WTC11 (cell line): ENCODE measurements at regions not wholly inside any gene's neighbourhood (a gene's known extent, or its start where the extent isn't known, plus 50 kb on each side); places are given as distances from the start of the nearest gene placed in this dataset.
"Not testable (repeated sequence)": the region's sequence is repeated elsewhere in the genome, so short reads cannot be mapped to it uniquely, and the experiment has no call there.

Experiments used
- ATAC-seq: fragments of 200-7000 bp; cut with Tn5 transposase; 2 replicates; pipeline ENCODE4 v1.10.0; 2021; ENCODE audit warnings: mild to moderate bottlenecking, moderate library complexity
- CTCF ChIA-PET: fragments of 300-600 bp; sonication (Branson Sonifier 250); formaldehyde crosslinking; loops from one replicate; lab custom pipeline; 2021; ENCODE audit warnings: antibody characterized with exemption; lab: Charles Lee
- POLR2A ChIA-PET: fragments of 350-600 bp; sonication (Branson Sonifier 250); formaldehyde crosslinking; loops from one replicate; lab custom pipeline; 2021; ENCODE audit warnings: antibody characterized with exemption; lab: Charles Lee
- DNase-seq: peaks from one replicate; pipeline ENCODE4 v3.0.0; 2021; ENCODE audit warnings: low spot score
- H3K27ac Mint-ChIP-seq: 2 replicates; pipeline ENCODE4 v1.8.0; 2021; ENCODE audit warnings: mixed read lengths
- H3K27me3 Mint-ChIP-seq: 2 replicates; pipeline ENCODE4 v1.8.0; 2021; ENCODE audit warnings: low read depth, mild to moderate bottlenecking, moderate library complexity, mixed read lengths
- H3K36me3 Mint-ChIP-seq: 2 replicates; pipeline ENCODE4 v1.8.0; 2021; ENCODE audit warnings: mixed read lengths
- H3K4me1 Mint-ChIP-seq: 2 replicates; pipeline ENCODE4 v1.8.0; 2022; ENCODE audit warnings: mixed read lengths
- H3K4me3 Mint-ChIP-seq: 2 replicates; pipeline ENCODE4 v1.8.0; 2021; ENCODE audit warnings: mild to moderate bottlenecking, moderate library complexity, mixed read lengths
- H3K9me3 Mint-ChIP-seq: 2 replicates; pipeline ENCODE4 v1.8.0; 2021; ENCODE audit warnings: mixed read lengths
- ARID4B ChIP-seq: sonication (generic); formaldehyde crosslinking; IDR thresholded peaks from 2 replicates; pipeline ENCODE4 v1.8.0; 2023; ENCODE audit warnings: missing genetic modification reagents, mild to moderate bottlenecking, borderline replicate concordance
- ATF1 ChIP-seq: sonication (generic); formaldehyde crosslinking; IDR thresholded peaks from 2 replicates; pipeline ENCODE4 v1.8.1; 2023; ENCODE audit warnings: mild to moderate bottlenecking, moderate library complexity, missing genetic modification reagents
- ATF2 ChIP-seq: sonication (generic); formaldehyde crosslinking; IDR thresholded peaks from 2 replicates; pipeline ENCODE4 v1.8.1; 2022; ENCODE audit warnings: low read depth, missing genetic modification reagents, borderline replicate concordance
- ELF4 ChIP-seq: sonication (generic); formaldehyde crosslinking; IDR thresholded peaks from 2 replicates; pipeline ENCODE4 v1.8.1; 2022; ENCODE audit warnings: low read depth, mild to moderate bottlenecking, moderate library complexity, missing genetic modification reagents
- FOXK1 ChIP-seq: sonication (generic); formaldehyde crosslinking; IDR thresholded peaks from 2 replicates; pipeline ENCODE4 v1.8.0; 2022; ENCODE audit warnings: mild to moderate bottlenecking, moderate library complexity, missing genetic modification reagents
- JUN ChIP-seq: sonication (generic); formaldehyde crosslinking; IDR thresholded peaks from 2 replicates; pipeline ENCODE4 v1.8.0; 2023; ENCODE audit warnings: mild to moderate bottlenecking, missing genetic modification reagents
- MXD4 ChIP-seq: fragments of 250-450 bp; sonication (Bioruptor Pico); IDR thresholded peaks from 2 replicates; pipeline ENCODE4 v1.8.0; 2021; ENCODE audit warnings: mild to moderate bottlenecking, moderate library complexity, borderline replicate concordance
- NR1H2 ChIP-seq: sonication (generic); formaldehyde crosslinking; IDR thresholded peaks from 2 replicates; pipeline ENCODE4 v1.9.0; 2021; ENCODE audit warnings: mild to moderate bottlenecking, moderate library complexity, missing genetic modification reagents
- RELA ChIP-seq: sonication (generic); formaldehyde crosslinking; IDR thresholded peaks from 2 replicates; pipeline ENCODE4 v1.8.1; 2022; ENCODE audit warnings: missing genetic modification reagents, mild to moderate bottlenecking, borderline replicate concordance
- SOX15 ChIP-seq: fragments of 250-450 bp; sonication (Bioruptor Pico); IDR thresholded peaks from 2 replicates; pipeline ENCODE4 v1.9.0; 2021; ENCODE audit warnings: mild to moderate bottlenecking
- TCF7 ChIP-seq: sonication (generic); formaldehyde crosslinking; IDR thresholded peaks from 2 replicates; pipeline ENCODE4 v1.8.0; 2022; ENCODE audit warnings: mild to moderate bottlenecking, low read depth, missing genetic modification reagents, moderate library complexity
- TP53 ChIP-seq: sonication (generic); formaldehyde crosslinking; IDR thresholded peaks from 2 replicates; pipeline ENCODE4 v1.8.1; 2023; ENCODE audit warnings: mild to moderate bottlenecking, missing genetic modification reagents
- USF2 ChIP-seq: sonication (generic); formaldehyde crosslinking; IDR thresholded peaks from 2 replicates; pipeline ENCODE4 v1.8.1; 2023; ENCODE audit warnings: mild to moderate bottlenecking, missing genetic modification reagents, moderate library complexity
- ZNF121 ChIP-seq: sonication (generic); formaldehyde crosslinking; IDR thresholded peaks from 2 replicates; pipeline ENCODE4 v1.8.0; 2023; ENCODE audit warnings: missing genetic modification reagents
- ZNF263 ChIP-seq: sonication (generic); formaldehyde crosslinking; IDR thresholded peaks from 2 replicates; pipeline ENCODE4 v1.8.1; 2022; ENCODE audit warnings: low read depth, mild to moderate bottlenecking, moderate library complexity, missing genetic modification reagents
- ZNF317 ChIP-seq: sonication (generic); formaldehyde crosslinking; IDR thresholded peaks from 2 replicates; pipeline ENCODE4 v1.8.1; 2023; ENCODE audit warnings: low read depth, mild to moderate bottlenecking, moderate library complexity, missing genetic modification reagents, borderline replicate concordance
- ZNF423 ChIP-seq: fragments of 250-450 bp; sonication (Bioruptor Pico); IDR thresholded peaks from 2 replicates; pipeline ENCODE4 v2.1.2; 2022; ENCODE audit warnings: mild to moderate bottlenecking, moderate library complexity
- TF ChIP-seq, protein P1 (sequence below): fragments of 250-450 bp; sonication (Bioruptor Pico); IDR thresholded peaks from 2 replicates; pipeline ENCODE4 v2.1.2; 2022; ENCODE audit warnings: mild to moderate bottlenecking, moderate library complexity
- TF ChIP-seq, protein P2 (sequence below): sonication (generic); formaldehyde crosslinking; IDR thresholded peaks from 2 replicates; pipeline ENCODE4 v1.8.0; 2022; ENCODE audit warnings: mild to moderate bottlenecking, missing genetic modification reagents
- TF ChIP-seq, protein P3 (sequence below): sonication (generic); formaldehyde crosslinking; IDR thresholded peaks from 2 replicates; pipeline ENCODE4 v1.8.1; 2023; ENCODE audit warnings: mild to moderate bottlenecking, missing genetic modification reagents

DNA sequence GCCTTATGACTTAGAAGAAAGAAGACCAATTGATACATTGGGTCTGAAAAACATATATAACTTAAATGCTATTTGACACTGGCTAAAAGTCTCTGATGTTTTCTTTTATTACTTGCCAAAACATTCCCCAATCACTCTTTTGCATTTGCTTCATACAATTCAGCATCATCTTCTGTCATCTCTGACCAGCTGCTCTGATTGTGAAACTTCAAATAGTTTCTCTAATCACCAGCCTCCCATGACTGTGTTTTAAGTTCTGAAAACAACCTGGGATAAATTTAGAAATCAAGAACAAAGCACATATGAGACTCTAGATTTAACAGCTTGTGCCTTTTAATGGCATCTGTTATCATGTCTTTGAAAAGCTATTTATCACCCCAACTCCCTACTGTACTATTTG, 208.4 kb upstream of the KCND2 start (continued):
- TF ChIP-seq, protein P1, sequence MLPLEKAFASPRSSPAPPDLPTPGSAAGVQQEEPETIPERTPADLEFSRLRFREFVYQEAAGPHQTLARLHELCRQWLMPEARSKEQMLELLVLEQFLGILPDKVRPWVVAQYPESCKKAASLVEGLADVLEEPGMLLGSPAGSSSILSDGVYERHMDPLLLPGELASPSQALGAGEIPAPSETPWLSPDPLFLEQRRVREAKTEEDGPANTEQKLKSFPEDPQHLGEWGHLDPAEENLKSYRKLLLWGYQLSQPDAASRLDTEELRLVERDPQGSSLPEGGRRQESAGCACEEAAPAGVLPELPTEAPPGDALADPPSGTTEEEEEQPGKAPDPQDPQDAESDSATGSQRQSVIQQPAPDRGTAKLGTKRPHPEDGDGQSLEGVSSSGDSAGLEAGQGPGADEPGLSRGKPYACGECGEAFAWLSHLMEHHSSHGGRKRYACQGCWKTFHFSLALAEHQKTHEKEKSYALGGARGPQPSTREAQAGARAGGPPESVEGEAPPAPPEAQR (CRISPR knock-in tag), result no peak
- no peak for TF ChIP-seq JUN (CRISPR knock-in tag)
- no peak for TF ChIP-seq TP53 (CRISPR knock-in tag)
- no peak for TF ChIP-seq ZNF317 (CRISPR knock-in tag)
- TF ChIP-seq FOXK1, result no peak
- no peak for TF ChIP-seq ZNF263 (CRISPR knock-in tag)
- no peak for TF ChIP-seq NR1H2 (CRISPR knock-in tag)
- TF ChIP-seq ATF1 (CRISPR knock-in tag), result no peak
- no peak for TF ChIP-seq ZNF423
- no peak for TF ChIP-seq ELF4 (CRISPR knock-in tag)

DNA sequence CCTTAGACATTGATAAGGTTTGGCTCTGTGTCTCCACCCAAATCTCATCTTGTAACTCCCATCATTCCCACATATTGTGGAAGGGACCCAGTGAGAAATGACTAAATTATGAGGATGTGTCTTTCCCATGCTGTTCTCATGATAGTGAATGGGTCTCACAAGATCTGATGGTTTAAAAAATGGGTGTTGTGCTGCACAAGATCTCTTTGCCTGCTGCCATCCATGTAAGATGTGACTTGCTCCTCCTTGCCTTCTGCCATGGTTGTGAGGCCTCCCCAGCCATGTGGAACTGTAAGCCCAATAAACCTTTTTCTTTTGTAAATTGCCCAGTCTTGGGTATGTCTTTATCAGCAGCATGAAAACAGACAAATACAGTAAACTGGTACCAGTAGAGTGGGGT, 206.1 kb upstream of the KCND2 start:
- H3K27ac Mint-ChIP-seq, ATAC-seq, POLR2A ChIA-PET, H3K4me1 Mint-ChIP-seq, H3K4me3 Mint-ChIP-seq, H3K27me3 Mint-ChIP-seq, CTCF ChIA-PET, DNase-seq: not testable (repeated sequence)
- H3K9me3 Mint-ChIP-seq, result peaks cover 35% of the 10 kb centered on the region
- H3K36me3 Mint-ChIP-seq, result peaks cover 34% of the 10 kb centered on the region

GRCh38 chr7:120070201-120070600, 202.8 kb upstream of the KCND2 start:
- no peak for ATAC-seq
- Mint-ChIP-seq H3K9me3 (peaks cover 35% of the 10 kb centered on the region), H3K4me1 (no peaks in the 10 kb centered on the region), H3K27ac (no peak overlapping the region), H3K27me3 (no peaks in the 10 kb centered on the region), H3K4me3 (no peak overlapping the region), H3K36me3 (peaks cover 34% of the 10 kb centered on the region)
- CTCF ChIA-PET, result no interaction called here
- POLR2A ChIA-PET, result no interaction called here
- DNase-seq, result no peak
- TF ChIP-seq SOX15 (CRISPR knock-in tag), result no peak
- TF ChIP-seq NR1H2 (CRISPR knock-in tag), result no peak
- no peak for TF ChIP-seq ARID4B (CRISPR knock-in tag)
- TF ChIP-seq MXD4 (CRISPR knock-in tag), result no peak
- TF ChIP-seq RELA, result no peak
- TF ChIP-seq TCF7, result no peak
- no peak for TF ChIP-seq ATF2 (CRISPR knock-in tag)
- TF ChIP-seq, protein P2, sequence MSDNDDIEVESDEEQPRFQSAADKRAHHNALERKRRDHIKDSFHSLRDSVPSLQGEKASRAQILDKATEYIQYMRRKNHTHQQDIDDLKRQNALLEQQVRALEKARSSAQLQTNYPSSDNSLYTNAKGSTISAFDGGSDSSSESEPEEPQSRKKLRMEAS (CRISPR knock-in tag), result no peak
- TF ChIP-seq USF2 (CRISPR knock-in tag), result no peak
- TF ChIP-seq, protein P3, sequence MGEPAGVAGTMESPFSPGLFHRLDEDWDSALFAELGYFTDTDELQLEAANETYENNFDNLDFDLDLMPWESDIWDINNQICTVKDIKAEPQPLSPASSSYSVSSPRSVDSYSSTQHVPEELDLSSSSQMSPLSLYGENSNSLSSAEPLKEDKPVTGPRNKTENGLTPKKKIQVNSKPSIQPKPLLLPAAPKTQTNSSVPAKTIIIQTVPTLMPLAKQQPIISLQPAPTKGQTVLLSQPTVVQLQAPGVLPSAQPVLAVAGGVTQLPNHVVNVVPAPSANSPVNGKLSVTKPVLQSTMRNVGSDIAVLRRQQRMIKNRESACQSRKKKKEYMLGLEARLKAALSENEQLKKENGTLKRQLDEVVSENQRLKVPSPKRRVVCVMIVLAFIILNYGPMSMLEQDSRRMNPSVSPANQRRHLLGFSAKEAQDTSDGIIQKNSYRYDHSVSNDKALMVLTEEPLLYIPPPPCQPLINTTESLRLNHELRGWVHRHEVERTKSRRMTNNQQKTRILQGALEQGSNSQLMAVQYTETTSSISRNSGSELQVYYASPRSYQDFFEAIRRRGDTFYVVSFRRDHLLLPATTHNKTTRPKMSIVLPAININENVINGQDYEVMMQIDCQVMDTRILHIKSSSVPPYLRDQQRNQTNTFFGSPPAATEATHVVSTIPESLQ (CRISPR knock-in tag), result no peak
- no peak for TF ChIP-seq ZNF423
- no peak for TF ChIP-seq ZNF121
- TF ChIP-seq, protein P1 (CRISPR knock-in tag), result no peak
